HG02852 (cell line): ENCODE measurements at regions not wholly inside any gene's neighbourhood (a gene's known extent, or its start where the extent isn't known, plus 50 kb on each side); places are given as distances from the start of the nearest gene placed in this dataset.

Experiments used
- ATAC-seq: cut with Tn5 transposase; IDR thresholded peaks from one replicate; pipeline ENCODE4 v1.9.1; 2021; ENCODE audit warnings: mild to moderate bottlenecking, moderate library complexity; ENCODE audit not compliant: unreplicated experiment

- no peak for ATAC-seq
These were observed 182.1 kb downstream of the RHOU start for GRCh38 chr1:228917342-228917741.

- no peak for ATAC-seq
These were observed 182.5 kb downstream of the RHOU start for GRCh38 chr1:228917755-228918154.

- ATAC-seq: no peak
These were observed 183.1 kb downstream of the RHOU start for GRCh38 chr1:228918335-228918734.

- no peak for ATAC-seq
These were observed 184.6 kb downstream of the RHOU start for GRCh38 chr1:228919914-228920313.

- ATAC-seq: no peak
These were observed 185.6 kb downstream of the RHOU start for GRCh38 chr1:228920831-228921230.

- no peak for ATAC-seq
These were observed 186.2 kb downstream of the RHOU start for GRCh38 chr1:228921481-228921880.

GRCh38 chr1:228922722-228923376, 187.6 kb downstream of the RHOU start:
- no peak for ATAC-seq

- no peak for ATAC-seq
These were observed 188.9 kb downstream of the RHOU start for GRCh38 chr1:228923973-228924686.

GRCh38 chr1:228925691-228926090, 190.4 kb downstream of the RHOU start:
- no peak for ATAC-seq

GRCh38 chr1:228927421-228927820, 192.1 kb downstream of the RHOU start:
- no peak for ATAC-seq

- ATAC-seq: no peak
These were observed 192.9 kb downstream of the RHOU start for GRCh38 chr1:228927946-228928898.

GRCh38 chr1:228929476-228930027, 194.3 kb downstream of the RHOU start:
- no peak for ATAC-seq

GRCh38 chr1:228930479-228930957, 195.2 kb downstream of the RHOU start:
- ATAC-seq: no peak

GRCh38 chr1:228933753-228934152, 198.5 kb downstream of the RHOU start:
- no peak for ATAC-seq

GRCh38 chr1:228935198-228935663, 200.0 kb downstream of the RHOU start:
- no peak for ATAC-seq

GRCh38 chr1:228935855-228936727, 200.8 kb downstream of the RHOU start:
- no peak for ATAC-seq

GRCh38 chr1:228936881-228937280, 201.6 kb downstream of the RHOU start:
- ATAC-seq: no peak

GRCh38 chr1:228937351-228937750, 202.1 kb downstream of the RHOU start:
- ATAC-seq: no peak

GRCh38 chr1:228937851-228938536, 202.7 kb downstream of the RHOU start:
- no peak for ATAC-seq
